H4 (cell line): ENCODE measurements at regions not wholly inside any gene's neighbourhood (a gene's known extent, or its start where the extent isn't known, plus 50 kb on each side); places are given as distances from the start of the nearest gene placed in this dataset.
"Not testable (repeated sequence)": the region's sequence is repeated elsewhere in the genome, so short reads cannot be mapped to it uniquely, and the experiment has no call there.

Experiments
- DNase-seq: peaks from one replicate; pipeline ENCODE4 v3.0.0-alpha.2; 2015; ENCODE audit warnings: low spot score

- no peak for DNase-seq
These were observed 82.4 kb upstream of the SELENOP start for GRCh38 chr5:42894057-42894456.

- DNase-seq = peak; percentile 78
These were observed 77.7 kb upstream of the SELENOP start for GRCh38 chr5:42889311-42889933.

DNA sequence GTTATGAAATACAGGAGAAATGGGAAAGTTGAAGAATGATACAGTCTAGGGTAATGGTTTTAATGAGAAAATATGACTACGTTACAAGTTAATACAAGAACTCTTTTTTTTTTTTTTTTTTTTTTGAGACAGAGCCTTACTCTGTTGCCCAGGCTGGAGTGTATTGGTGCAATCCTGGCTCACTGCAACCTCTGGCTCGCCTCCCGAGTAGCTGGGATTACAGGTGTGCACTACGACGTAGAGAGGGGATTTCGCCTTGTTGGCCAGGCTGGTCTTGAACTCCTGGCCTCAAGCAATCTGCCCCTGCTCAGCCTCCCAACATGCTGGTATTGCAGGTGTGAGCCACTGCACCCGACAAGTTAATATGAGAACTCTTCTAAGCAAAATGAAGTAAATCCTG, 77.1 kb upstream of the SELENOP start:
- DNase-seq = no peak

GRCh38 chr5:42887575-42887974, 75.9 kb upstream of the SELENOP start:
- no peak for DNase-seq

- DNase-seq = no peak
These were observed 75.4 kb upstream of the SELENOP start for GRCh38 chr5:42887097-42887496.

DNA sequence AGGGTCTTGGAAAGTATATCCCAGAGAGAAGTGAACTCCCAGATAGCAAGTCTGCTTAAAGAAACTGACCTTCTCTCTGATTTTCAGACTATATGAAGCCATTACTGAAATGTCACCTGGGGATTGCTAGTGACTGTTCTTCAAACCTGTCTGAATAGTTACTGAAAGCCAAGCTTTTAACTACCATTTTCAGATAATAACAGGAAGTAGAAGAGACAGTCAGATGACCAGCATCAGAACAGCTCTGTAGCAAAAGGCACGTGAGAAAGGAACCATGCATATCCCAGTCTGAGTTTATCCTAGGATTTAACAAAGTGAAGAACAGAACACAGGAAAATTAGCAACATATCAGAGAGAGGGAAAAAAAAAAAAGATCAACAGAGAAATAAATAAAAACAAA, 74.9 kb upstream of the SELENOP start:
- no peak for DNase-seq

DNA sequence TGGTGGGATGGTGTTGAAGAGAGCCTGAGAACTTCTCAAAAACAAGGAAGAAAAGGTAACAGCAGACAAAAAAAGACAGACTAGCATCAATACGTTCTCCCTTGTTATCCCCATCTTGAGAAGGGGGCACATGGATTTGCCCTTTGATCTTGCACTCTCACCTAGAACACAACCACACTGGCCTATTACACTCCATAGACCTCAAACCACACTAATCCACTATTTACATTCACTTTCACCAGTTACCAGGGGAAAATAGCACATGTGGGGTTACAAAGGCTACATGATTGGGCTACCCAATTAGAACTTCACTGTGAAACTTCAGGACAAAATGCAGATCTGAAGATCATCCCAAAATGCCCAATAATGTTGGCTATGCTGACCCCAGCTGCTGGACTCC, 72.6 kb upstream of the SELENOP start:
- DNase-seq = no peak

- DNase-seq = no peak
These were observed 69.9 kb upstream of the SELENOP start for GRCh38 chr5:42881416-42882117.

DNA sequence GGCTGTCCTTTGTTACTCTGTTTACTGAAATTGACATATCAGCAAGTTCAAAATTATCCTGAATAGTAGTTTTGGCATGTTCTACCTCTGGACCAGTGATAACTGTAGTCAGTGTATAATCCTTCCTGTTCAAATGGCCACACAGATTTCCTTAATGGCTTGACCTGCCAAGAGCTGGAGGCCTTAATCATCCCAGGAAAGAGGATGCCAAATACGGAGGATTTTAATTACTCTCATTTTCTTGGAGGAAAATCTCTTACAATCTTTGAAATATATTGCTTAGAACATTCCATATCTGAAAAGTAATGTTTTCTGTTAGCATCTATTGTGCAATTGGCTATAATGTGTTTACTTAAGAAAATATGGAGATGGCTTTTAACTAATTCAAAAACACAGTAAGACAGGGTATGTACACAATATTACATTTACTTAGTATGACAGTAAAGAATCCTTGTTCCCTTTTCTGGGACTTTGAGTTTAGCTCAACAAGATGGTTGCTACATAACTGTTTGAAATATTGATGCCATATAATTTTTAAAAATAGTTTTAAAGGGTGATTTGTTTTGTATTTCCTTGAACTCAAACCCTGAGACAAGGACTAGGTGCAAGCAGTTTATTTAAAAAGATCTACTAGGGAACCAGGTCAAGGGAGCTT, 68.9 kb upstream of the SELENOP start:
- no peak for DNase-seq

GRCh38 chr5:42879291-42879690, 67.6 kb upstream of the SELENOP start:
- no peak for DNase-seq

DNA sequence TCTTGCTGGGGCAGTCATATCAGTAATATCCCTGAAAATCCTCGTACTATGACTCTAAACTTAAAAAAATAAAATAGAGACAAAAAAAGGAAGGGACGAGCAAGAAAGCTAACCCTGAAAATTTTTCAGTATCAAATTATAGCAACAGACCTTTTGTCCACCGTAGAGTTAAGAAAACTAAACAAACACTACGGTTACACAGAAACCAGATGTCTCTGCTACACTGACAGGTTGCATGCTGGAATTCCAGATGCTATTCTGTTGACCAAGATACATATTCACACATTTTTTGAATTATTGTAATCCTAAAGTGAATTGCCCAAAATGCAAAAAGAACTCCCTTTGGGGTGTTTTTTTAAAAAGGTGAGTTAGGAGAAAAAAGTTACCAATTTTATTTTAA, 66.9 kb upstream of the SELENOP start:
- DNase-seq = no peak

GRCh38 chr5:42878041-42878440, 66.3 kb upstream of the SELENOP start:
- no peak for DNase-seq

GRCh38 chr5:42877431-42877830, 65.7 kb upstream of the SELENOP start:
- no peak for DNase-seq

DNA sequence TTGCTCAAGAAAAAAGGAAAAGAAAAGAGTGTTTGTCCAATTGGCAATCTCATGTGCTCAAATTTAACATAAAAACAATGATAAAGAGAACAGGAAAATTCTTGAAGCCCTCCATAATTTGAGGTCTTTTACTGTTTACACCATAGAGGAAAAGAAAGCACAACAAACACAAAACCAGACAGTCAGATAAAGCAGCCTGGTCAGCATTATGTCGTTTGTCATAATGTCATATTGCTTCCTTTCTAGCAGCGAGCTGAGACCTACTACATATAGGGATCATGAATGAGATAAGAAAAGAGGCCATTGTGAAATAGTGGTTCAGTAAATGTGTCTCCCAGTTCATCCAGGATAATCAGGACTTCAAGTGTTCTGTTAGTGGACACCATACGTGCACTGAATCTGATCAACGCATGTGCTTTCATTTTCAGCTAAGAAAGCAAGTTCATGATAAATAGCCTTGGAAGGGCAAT, 64.7 kb upstream of the SELENOP start:
- no peak for DNase-seq

DNA sequence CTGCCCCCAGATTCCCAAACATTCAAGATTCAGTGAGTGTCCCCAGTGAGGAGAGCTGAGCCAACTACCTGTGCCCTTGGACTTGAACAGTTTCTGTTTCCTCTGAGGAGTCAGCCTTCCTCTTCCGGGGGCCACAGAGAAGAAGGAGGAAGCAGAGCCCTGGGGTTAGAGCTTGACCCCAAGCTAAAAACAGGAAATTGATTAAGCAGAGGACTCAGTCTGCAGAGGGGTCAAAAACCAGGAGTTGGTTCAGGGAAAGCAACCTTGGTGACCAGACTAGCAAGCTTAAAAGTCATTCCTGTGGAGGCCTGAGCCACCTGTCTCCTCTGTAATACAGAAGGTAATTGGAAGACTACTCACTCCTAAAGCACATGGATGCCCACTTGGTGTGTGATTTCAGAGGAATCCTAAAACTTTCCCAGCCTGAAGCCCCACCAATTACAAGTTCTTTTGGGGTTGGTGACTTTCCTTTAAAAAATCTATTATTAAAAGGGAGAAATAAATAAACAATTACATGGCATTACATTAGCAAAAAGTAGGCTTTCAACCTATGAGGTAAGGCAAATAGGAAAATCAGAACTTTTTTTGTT, 64.2 kb upstream of the SELENOP start:
- DNase-seq = no peak

- no peak for DNase-seq
These were observed 63.5 kb upstream of the SELENOP start for GRCh38 chr5:42875211-42875610.

- DNase-seq = no peak
These were observed 63.0 kb upstream of the SELENOP start for GRCh38 chr5:42874621-42875198.

- DNase-seq = no peak
These were observed 61.2 kb upstream of the SELENOP start for GRCh38 chr5:42872865-42873264.

GRCh38 chr5:42870882-42871418, 59.3 kb upstream of the SELENOP start:
- DNase-seq = peak; percentile 20

DNA sequence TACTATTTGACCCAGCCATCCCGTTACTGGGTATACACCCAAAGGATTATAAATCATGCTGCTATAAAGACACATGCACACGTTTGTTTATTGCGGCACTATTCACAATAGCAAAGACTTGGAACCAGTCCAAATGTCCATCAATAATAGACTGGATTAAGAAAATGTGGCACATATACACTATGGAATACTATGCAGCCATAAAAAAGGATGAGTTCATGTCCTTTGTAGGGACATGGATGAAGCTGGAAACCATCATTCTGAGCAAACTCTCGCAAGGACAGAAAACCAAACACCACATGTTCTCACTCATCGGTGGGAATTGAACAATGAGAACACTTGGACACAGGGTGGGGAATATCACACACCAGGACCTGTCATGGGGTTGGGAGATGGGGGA, 56.7 kb upstream of the SELENOP start:
- not testable (repeated sequence) for DNase-seq

DNA sequence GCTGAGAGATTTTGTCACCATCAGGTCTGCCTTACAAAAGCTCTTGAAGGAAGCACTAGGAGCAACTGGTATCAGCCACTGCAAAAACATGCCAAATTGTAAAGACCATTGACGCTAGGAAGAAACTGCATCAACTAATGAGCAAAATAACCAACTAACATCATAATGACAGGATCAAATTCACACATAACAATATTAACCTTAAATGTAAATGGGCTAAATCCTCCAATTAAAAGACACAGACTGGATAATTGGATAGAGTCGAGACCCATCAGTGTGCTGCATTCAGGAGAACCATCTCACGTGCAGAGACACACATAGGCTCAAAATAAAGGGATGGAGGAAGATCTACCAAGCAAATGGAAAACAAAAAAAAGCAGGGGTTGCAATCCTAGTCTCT, 53.1 kb upstream of the SELENOP start:
- not testable (repeated sequence) for DNase-seq
